LNCAP (cell line): ENCODE measurements at regions not wholly inside any gene's neighbourhood (a gene's known extent, or its start where the extent isn't known, plus 50 kb on each side); places are given as distances from the start of the nearest gene placed in this dataset.

Experiments
- CTCF ChIP-seq: fragments of 450-650 bp; IDR thresholded peaks from 2 replicates; pipeline ENCODE4 v1.5.1; 2017; ENCODE audit warnings: mild to moderate bottlenecking

GRCh38 chr2:122210898-122211856 is 455.7 kb downstream of the TSN start:
- no peak for TF ChIP-seq CTCF

GRCh38 chr2:122213312-122213711 is 457.9 kb downstream of the TSN start:
- TF ChIP-seq CTCF = no peak

GRCh38 chr2:122216071-122216470 is 460.6 kb downstream of the TSN start:
- TF ChIP-seq CTCF = no peak

GRCh38 chr2:122216901-122217300 is 461.4 kb downstream of the TSN start:
- no peak for TF ChIP-seq CTCF

- TF ChIP-seq CTCF = no peak
These were observed 463.1 kb downstream of the TSN start for GRCh38 chr2:122218596-122218995.

- no peak for TF ChIP-seq CTCF
These were observed 464.1 kb downstream of the TSN start for GRCh38 chr2:122219504-122219903.

- TF ChIP-seq CTCF = no peak
These were observed 466.2 kb downstream of the TSN start for GRCh38 chr2:122221665-122222064.
